Middle frontal gyrus (tissue), 1 donor: ENCODE measurements at regions not wholly inside any gene's neighbourhood (a gene's known extent, or its start where the extent isn't known, plus 50 kb on each side); places are given as distances from the start of the nearest gene placed in this dataset.
"Not testable (repeated sequence)": the region's sequence is repeated elsewhere in the genome, so short reads cannot be mapped to it uniquely, and the experiment has no call there.

ENCODE experiments used
- DNase-seq: peaks from one replicate; pipeline ENCODE4 v3.0.0-alpha.2; 2015; ENCODE audit warnings: low spot score; ENCODE audit errors: extremely low spot score

DNA sequence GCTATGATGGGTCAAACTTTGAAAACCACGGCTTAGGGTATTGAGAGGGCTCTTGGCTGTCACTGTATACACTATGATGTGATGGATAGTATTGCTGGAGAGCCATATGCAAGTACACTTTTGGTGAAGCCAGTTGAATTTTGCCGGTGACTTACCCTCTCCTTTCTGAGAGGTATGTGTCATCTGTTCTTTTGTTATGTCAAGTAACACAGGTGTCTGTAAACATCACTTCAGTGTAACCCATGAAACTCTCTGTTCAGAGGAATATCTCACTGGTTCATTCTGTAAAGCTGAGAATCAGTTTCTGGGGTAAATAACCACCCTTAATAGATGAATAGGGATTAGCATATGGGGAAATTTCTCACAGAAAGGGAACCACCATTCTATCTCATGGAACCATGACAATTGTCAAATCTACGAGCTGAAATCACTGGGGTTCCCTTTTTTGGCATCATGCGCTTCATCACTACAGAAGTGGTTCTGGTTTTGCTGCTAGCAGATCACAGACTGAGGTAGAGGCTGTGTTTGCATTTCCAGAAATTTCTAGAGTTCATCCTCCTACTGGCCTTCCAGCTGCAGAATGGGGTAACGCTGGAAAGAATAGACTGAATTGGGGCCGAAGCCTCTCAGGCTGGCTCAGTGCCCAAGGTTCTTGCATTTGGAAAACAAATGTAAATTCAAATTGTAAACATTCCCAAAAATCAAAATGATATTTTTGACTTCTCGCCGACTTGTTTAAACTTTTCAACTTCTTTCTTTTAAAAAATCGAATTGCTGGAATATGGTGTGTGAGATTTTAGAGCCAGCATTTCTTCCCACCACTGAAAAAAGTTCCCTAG is 83.3 kb upstream of the CREB5 start:
- no peak for DNase-seq

DNA sequence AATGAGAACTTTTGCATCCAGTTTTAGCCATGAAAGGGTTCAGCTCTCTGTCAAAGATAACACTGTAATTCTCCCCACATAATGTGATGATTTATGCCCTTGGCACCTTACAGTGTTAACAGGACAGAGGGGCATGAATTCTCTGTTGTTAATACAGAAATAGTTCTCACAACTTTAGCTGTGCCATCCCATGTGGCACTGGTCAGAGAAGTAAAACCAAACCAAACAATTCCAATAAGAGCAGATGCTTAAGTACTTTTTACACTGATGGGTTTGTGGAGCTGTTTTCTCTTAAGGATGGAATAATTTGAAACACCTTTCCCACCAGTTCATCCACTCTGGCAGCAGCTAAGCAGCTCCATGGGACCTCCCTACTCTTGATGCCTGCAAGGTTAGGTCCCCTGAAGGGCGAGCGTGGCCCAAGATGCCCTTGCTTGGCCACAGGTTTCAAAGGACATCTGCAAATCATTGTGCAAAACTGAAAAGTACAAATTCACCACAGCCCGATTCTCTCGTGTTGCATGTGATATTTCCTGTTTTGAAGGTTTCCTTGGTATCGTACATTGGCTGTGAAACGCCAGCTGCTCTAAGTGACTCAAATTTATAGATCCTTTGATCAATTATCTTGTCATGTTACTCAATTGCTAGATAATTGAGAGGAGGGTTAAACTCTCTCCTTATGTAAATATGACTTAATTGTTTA is 82.5 kb upstream of the CREB5 start:
- DNase-seq, result no peak

- DNase-seq, result no peak
These were observed 81.8 kb upstream of the CREB5 start for GRCh38 chr7:28330384-28331070.

- DNase-seq, result no peak
These were observed 80.3 kb upstream of the CREB5 start for GRCh38 chr7:28332046-28332445.

GRCh38 chr7:28333548-28333947 is 78.8 kb upstream of the CREB5 start:
- not testable (repeated sequence) for DNase-seq

DNA sequence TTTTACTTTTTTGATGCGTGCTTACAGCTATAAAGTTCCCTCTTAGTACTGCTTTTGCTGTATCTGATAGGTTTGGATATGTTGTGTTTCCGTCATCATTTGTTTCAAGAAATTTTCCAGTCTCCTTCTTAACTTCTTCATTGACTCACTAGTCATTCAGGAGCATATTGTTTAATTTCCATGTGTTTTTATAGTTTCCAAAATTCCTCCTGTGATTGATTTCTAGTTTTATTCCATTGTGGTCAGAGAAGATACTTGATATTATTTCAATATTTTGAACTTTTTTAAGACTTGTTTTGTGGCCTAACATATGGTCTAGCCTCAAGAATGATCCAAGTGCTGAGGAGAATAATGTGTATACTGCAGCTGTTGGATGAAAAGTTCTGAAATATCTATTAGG is 75.5 kb upstream of the CREB5 start:
- DNase-seq, result no peak

DNA sequence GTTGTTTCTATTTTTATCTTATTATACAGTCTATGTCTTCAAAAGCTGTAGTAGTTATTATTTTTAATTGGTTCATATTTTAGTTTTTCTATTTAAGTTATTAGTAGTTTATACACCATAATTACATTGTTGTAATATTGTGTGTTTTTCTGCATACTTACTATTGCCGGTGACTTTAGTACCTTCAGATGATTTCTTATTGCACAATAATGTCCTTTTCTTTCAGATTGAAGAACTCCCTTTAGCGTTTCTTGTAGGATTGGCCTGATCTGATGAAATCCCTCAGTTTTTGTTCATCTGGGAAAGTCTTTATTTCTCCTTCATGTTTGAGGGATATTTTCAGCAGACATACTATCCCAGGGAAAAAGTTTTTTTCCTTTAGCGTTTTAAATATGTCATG is 74.3 kb upstream of the CREB5 start:
- DNase-seq, result no peak

DNA sequence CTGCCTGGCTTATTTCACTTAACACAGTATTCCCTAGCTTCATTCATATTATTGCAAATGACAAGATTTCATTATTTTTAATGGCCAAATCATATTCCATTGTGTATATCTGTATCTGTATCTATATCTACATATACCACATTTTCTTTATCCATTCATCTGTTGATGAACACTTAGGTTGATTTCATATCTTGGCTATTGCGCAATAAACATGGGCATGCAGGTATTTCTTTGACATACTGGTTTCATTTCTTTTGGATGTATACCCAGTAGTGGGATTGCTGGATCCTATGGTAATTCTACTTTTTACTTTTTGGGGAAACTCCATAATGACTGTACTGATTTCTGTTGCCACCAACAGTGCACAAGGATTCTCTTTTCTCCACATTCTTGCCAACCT is 68.9 kb upstream of the CREB5 start:
- DNase-seq, result no peak

GRCh38 chr7:28346256-28346655 is 66.1 kb upstream of the CREB5 start:
- DNase-seq, result no peak

DNA sequence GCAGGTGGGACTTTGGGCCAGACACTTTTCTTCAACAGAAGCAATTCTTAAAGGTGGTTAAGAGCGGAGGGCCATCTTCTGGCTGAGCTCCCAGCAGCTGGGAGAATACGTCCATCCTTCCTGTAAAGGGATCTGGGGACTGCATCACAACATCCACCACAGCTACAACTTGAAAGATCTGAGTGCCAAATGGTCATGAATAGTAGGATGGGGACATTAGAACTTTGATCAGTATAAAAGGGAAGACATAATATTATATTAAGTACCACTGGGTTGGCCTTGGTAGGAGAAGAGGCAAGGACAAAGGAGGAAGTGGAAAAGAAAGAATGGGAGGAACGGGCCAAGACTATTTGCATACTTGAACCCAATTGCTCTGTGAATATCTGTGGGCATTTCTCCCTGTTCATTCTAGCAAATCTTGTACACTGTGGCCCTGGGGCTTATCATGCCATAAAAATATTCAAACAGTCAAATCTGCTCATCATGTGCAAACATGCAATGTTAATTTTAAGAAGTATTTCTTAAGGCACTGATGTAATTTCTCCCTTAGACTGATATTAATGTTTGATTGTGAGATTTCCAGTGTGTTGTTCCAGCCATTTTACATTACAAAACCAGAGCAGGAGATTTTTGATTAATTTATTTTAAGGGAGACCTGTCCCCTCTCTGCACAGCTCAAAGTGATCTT is 65.5 kb upstream of the CREB5 start:
- DNase-seq, result no peak

DNA sequence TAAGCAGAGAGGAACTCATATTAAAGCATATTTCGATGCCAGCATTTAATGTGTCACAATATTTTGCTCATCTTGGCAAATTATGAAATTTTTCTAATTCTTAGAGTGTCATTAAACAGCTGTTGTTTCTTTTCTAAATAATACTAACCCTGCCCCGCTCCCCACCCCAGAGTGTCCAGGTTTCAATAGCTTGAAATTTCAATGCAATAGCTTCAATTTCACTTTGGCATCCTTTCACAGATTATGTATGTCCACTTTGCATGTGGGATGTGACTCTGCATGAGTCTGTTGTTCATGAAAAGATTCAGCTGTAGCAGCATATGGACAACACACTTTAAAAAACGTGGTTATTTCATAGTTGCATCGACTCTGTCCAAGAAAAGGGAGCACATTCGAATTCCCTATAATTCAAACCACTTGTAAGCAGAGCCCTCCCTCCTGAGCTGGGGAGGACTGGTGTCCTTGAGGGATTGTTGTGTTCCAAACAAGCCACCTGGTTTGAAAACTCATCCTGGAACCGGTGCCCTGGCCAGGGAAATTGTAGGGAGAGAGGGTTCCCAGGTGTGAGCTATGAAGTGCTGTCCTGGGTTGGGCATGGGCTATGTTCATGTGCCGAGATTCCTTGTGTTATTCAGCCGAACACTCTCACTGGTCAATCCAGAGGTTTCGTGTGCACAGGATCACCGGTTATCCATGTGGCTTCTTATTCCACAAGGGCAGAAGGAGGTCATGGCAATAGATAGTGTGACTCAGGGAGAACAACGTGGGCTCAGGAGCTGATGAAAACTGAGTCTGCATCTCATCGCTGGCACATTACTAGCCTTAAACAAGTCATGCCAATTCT is 64.6 kb upstream of the CREB5 start:
- no peak for DNase-seq

- DNase-seq, result no peak
These were observed 63.7 kb upstream of the CREB5 start for GRCh38 chr7:28348636-28349035.

- no peak for DNase-seq
These were observed 62.7 kb upstream of the CREB5 start for GRCh38 chr7:28349637-28350036.

GRCh38 chr7:28350662-28351061 is 61.7 kb upstream of the CREB5 start:
- DNase-seq, result no peak

DNA sequence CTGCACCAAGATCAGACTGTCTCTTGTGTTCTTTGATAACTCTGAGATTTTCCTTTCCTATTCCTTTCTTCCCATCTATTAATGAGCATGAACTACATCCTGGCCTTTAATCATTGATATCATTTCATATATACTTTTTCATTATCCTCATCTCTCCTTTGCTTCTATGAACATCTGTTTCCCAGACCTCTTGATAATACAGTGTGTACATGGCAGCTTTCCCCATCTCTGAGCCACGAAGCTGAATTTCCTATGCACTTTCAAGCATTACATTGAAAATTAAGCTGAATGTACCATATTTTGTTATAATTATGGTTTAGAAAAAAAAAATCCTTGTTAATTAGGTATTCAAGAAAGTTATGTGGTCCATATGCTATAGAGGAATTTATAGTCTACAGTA is 60.9 kb upstream of the CREB5 start:
- DNase-seq, result no peak

DNA sequence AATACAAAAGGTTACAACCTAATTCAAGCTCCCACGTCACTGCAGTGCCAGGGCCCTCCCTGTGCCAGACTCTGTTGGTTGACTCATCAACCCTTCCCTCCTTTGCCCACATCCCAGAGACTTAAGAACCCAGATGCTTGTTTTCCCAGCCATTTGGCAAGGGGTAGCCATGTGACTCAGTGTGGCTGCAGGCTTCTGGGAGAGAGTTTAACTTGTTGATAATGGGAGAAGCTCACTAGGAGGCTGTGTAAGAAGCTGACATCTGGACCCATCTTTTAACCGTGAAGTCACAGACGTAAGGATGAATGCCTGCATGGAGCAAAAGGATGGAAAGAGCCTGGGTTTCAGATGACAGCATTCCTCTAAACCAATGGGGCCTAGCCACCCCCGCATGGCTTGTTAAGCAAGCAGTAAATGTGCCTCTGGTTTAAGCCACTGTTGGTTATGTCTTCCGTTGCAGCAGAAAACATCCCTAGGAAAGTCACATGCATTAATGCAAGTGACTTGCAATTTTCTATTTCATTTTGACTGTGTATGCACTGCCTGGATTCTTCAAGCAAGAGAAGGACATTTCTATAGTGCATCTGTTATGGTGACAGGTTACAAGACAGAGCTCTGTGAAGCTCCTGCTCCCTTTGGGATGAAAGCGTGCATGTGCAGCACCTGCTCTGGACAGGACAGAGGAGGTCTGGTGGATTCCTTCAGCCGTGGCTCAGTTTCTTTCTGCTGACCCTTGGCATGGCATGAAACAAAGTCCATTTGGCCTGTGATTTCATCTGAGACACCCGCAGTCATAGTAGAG is 57.5 kb upstream of the CREB5 start:
- no peak for DNase-seq

GRCh38 chr7:28355635-28356319 is 56.5 kb upstream of the CREB5 start:
- DNase-seq, result no peak

DNA sequence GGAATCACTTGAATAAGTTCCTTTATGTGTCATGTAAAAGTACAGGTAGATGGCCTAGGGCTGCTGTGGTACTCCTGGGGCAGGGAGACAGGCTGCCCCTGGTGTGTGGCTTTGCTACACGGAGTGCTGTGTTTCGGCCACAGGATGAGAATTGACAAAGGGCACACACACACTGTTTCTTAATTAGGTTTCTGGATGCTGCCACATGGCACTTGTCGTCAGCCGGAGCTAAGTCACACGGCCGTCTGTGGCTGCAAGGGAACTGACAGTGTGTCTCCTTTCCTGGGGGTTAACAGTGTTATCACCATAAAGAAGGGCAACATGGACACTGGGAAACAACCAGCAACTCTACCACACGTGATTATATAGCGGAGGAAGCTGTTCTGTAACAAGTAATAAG is 55.7 kb upstream of the CREB5 start:
- no peak for DNase-seq

DNA sequence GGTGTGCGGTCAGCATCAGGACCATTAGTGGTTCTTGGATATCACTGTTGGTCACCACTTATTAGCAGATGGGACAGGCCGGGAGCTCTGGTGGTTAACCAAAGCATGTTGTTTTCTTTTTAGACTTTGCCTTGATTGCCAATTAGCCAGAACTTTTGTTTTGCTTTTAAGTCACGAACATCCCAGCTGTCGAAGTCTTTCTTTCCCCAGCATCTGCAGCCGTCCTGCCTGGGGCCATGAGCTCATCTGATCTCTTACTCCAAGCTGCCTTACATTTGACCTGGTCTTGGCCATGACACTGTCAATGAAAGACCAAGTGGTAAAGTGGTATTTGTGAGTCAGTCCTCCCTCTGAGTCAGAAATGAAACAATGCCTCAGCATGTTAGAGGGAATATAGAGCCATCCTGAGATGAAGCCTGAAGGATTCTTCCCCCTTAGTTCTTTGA is 53.9 kb upstream of the CREB5 start:
- no peak for DNase-seq
